EL (cell line): ENCODE measurements at regions not wholly inside any gene's neighbourhood (a gene's known extent, or its start where the extent isn't known, plus 50 kb on each side); places are given as distances from the start of the nearest gene placed in this dataset.
"Not testable (repeated sequence)": the region's sequence is repeated elsewhere in the genome, so short reads cannot be mapped to it uniquely, and the experiment has no call there.

Experiments
- DNase-seq: peaks from one replicate; pipeline ENCODE4 v3.0.0-alpha.2; 2016

DNA sequence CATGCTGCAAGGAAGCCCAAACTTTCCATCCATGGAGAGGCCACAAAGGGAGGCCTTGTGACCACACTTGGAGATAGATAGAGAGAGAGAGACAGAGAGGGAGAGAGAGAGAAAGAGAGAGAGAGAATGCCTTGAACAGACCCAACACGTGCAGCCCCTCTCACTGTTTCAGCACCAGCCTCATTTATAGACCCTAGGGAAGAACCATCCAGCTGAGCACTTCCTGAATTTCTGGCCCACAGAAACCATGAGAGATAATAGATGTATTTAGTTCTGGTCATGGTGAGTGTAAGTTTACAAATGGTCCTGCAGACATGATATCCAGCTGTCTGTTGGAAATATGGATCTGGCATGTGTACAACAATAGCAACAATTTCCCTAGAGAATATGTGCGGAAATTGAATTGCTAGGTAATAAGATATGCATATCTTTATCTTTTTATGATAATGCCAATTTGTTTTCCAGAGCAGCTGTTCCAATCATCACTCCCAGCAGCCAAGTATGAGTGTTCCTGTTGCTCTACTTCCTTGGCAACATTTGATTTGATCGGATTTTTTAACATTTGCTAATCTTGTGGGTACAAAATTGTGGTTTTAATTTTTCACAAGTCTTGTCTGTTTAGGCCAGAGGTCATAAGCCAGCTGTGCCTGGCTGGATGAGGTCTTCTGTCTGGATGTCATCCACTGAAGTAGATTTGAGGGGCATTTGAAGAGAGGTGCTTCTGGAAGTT lies 217.3 kb upstream of the IL12B start:
- DNase-seq: peak; percentile 16

DNA sequence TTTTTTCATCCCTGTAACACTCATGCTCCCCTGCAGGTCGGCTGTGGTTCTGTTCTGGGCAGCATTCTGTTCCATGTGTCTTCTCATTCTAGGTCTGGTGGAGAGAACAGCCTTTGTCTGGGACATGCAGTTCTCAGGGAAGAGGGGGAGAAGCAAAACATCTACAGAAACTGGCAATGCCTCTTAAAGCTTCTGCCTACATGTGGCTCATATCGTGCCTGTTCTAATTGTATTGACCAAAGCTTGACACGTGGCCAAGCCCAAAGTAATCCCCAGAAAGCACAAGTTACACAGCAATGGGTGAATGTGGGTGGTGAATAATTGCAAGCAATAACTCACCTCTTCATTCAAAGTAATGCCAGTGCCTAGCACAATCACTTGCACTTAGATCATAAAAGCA lies 218.2 kb upstream of the IL12B start:
- DNase-seq: no peak

DNA sequence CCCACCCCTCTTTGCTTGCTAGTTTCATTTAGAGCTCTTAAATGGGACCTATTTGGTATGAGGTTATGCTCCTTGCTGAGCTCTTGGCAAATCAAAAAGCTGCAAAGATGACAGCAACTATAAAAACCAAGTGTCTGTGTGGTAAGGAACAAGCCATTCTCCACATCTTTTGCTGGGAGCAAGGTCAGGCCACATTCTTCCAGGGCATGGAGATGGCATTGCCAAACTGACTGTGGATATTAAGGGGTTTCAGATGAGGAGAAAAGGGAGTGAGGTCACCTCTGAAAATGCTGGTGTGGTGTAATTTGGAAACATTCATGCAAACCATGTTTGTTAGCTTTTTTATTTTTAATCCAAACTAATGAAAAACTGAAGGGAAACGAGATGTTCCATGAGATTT lies 218.8 kb upstream of the IL12B start:
- no peak for DNase-seq

DNA sequence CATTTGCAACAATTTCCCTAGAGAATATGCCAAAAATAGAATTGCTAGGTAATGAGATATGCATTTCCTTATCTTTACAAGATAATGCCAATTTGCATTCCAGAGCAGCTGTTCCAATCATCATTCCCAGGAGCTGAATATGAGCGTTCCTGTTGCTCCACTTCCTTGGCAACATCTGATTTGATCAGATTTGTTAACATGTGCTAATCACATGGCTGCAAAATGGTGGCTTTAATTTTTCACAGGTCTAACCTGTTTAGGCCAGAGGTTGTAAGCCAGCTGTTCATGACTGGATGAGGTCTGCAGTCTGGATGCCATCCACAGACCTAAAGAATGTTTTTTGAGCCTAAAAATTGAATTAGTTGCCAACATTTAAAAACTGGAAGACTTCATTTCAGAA lies 220.7 kb upstream of the IL12B start:
- peak; percentile 9 for DNase-seq

DNA sequence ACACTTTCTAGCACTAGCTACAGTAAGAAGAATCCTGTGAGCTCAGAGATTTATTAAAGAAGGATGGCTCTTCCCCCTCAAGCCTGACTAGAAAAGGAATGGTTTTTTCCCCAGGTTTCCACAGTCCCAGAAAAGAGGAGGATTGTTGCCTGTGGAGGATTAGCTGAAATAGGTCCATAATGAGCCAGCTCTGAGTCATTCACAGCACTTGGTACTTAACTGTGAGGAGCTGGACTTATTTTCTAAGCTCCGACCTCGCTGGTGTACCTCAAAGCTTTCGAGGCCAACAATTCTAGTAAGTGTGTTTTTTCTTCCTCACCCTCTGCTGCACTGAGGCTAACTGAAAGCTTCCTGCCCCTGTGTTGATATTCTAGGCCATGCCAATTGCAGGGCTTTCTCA lies 222.5 kb upstream of the IL12B start:
- peak; percentile 45 for DNase-seq

DNA sequence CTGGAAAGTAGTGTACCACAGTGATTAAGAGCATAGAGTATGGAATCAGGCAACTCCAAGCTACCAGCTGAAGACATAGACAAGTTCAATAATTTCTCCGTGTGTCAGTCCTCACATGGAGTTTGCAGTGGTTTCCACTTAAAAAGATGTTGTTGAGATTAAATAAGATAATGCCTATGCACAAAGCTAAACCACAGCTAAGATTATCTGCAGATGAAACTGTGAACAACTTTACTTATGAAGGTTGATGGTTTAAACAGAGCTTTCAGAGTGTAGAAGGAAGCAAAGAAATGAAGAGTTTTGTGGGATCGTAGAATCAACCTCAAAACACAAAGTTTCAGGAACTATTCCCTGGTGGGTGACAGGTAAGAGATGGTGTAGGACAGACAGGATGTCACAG lies 223.5 kb upstream of the IL12B start:
- DNase-seq: no peak

DNA sequence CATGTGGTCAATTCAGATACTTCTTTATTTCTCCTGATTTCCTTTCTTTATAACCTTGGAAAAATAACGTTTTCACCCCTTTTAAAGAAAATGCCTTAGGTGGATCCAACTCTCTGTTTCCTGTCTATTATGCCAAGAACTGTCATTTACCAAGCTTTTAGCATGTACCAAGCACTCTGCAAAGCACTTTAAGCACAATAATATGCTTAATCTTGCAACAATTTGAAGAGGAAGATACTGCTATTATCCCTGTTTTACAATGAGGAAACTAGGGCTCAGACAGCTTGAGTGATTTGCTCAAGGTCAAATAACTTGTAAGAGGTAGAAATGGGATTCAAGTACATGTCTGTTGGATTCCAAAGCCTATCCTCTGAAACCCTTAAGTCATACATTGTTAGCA lies 224.8 kb upstream of the IL12B start:
- DNase-seq: no peak

DNA sequence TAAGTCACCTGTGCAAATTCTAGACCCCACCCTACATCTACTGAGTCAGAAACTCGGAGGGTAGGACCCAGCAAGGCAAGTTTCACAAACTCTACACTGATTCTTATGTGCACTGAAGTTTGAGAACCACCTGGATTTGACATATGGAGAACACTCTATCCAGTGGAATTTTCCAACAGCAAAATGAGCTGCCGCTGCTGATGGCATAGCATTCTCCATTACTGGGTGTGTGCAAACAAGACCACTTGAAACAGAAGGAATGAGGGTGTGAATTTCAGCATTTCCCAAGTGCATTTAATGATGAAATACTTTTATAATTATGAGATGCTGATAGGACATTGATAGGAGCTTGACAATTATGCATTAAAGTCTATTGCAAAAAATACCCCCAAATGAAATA lies 229.1 kb upstream of the IL12B start:
- DNase-seq: no peak

DNA sequence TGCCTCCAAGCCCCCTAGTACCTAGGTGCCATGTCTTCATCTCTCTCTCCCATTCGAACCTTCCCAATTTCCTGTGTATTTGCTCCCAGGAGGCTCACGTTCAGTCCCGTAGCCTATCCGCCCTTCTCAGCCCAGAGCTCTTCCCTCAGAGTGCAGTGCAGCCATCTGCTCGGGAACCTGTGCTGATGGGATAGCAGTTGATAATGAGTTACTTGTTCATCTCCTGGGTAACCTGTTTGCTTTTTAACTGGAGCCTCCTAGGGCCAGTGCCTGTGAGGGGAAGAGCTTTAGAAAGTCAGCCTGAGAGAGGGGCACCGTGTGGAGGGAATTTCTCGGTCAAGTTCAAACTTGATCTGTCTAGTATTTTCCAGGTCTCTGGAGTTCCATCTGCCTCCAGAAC lies 229.8 kb upstream of the IL12B start:
- DNase-seq: no peak

DNA sequence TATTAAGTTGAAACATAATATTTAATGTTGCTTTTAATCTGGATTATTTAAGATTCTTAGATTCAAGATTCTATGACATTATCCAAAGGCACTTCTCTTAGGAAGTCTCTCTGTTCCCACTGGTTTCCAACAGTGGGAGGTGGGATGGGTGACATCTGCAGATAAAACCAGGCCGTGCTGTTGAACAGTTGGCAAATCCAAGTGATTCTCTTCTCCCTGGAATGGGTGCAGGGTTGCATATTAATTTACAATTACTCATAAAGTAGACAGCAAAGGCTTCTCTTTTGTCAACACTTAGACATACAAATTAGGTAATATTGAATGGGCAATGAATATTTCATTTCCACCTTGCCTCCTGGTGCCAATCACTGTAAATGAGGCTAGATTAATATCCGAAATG lies 233.7 kb upstream of the IL12B start:
- no peak for DNase-seq

DNA sequence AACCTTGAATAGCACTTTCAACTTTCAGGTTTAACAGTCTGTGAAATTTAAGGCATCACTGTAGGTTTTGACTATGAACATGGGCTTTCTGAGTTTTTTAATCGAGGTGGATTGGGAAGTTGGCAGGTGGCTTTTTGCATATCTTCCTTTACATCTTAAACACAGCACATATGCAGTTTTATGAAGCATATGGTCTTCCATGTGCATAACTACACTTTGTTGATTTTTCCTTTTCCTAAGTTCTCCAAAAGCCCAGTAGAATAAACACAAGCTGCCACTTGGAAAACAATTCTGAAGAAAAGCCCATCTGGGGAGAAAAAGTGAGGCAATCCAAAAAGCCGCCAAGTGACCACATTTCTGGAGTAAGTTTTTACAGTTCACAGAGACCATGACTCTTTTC lies 236.5 kb upstream of the IL12B start:
- no peak for DNase-seq

DNA sequence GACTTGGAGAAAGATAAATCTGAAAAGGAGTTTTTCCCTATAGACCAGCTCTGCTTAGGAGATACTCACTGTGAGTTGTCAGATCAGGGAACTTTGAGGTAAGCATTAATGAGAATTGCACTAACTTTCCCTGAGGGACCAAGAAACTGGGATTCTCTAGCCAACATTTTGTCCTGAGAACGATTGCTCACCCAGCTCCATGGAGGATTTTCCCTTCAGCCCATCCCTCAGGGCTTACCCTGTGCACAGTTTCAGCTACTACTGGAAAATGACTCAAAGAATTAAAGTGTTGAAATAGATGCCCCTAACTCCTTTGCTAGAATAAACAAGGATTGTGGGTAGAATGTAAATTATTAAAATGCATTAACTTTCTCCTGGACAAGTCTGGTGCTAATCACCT lies 237.2 kb upstream of the IL12B start:
- DNase-seq: no peak

DNA sequence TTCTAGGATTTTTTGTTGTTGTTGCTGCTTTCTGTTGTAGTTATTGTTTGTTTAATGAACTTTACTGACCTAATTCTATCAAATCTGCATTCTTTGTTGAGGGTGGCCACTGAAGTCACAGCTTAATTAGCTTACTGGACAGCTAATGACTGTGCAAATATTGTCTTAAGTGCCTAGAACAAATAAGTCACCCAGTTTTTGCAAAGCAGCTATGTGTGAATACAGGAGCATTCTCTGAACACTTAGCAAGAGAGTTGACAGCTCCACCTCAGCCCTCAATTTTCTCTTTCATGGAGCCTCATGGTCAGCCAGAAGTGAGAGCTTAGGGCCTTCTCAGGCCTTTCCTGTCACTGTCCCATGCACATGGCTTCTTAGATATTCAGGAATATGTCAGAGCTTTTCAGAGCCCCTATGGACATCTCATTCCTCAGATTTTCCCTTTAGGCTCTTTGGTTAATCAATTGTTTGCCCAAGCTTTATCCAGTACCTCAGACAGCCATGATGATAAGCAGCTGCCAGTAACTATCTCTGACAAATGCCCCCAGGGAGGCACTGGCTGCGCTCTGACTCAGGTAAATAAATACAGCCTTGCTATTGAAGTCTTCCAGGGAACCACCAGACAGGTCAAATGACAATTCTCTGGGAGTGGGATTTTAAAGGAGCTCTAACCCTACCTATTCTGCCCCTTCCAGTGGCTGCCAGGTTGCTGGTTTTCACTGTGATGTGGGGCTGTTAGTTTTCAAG lies 241.4 kb upstream of the IL12B start:
- no peak for DNase-seq

DNA sequence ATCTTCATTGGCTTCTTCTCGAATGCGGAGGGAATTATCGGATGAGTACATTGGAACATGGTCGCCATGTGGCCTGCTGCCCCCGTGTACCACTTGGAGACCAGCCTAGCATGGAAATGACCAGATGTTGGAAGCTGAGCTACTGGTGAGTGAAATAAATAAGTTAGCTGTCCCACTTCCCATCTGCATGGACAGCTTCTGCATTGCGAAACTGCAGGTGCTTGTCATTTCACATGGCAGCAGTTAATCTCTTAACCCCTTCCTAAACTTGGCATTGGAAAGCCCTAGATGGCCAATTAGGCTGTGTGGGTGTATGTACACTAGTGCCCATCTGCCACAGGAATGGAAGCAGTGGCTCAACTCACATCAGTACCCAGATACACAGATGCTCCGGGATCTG lies 246.6 kb upstream of the IL12B start:
- no peak for DNase-seq

DNA sequence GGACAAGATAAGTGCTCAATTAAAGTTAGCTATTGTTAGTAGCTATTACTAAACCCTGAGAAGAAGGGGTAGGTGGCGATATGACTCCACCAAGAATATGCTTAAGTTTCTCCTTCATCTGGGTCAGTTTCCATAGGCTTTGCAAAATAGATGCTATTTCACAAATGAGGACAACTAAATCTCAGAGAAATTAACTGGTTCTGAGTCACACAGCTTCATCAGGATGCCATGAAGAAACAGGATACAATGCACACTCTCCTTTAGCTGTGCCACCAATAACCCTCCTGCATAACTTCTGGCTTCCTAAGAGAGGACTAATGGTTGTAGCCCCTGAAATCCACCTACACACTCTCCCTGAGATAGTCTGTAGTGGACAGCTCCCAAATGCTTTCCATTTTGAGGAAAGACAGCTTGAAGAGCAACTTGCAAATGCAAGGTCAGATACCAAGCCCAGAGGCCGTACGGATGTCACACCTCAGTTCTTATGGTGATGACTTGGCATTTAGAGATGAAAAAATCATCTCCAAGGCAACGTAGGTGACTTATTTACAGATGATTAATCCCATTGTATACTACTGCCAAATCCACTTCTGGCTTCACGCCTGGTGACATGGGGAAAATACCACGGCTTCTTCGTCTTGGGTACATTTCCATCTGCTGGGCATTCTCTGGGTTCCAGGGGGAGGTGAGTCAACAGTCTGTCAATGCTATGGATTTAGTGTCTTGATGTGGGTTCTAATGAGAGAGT lies 251.4 kb upstream of the IL12B start:
- peak; percentile 83 for DNase-seq

DNA sequence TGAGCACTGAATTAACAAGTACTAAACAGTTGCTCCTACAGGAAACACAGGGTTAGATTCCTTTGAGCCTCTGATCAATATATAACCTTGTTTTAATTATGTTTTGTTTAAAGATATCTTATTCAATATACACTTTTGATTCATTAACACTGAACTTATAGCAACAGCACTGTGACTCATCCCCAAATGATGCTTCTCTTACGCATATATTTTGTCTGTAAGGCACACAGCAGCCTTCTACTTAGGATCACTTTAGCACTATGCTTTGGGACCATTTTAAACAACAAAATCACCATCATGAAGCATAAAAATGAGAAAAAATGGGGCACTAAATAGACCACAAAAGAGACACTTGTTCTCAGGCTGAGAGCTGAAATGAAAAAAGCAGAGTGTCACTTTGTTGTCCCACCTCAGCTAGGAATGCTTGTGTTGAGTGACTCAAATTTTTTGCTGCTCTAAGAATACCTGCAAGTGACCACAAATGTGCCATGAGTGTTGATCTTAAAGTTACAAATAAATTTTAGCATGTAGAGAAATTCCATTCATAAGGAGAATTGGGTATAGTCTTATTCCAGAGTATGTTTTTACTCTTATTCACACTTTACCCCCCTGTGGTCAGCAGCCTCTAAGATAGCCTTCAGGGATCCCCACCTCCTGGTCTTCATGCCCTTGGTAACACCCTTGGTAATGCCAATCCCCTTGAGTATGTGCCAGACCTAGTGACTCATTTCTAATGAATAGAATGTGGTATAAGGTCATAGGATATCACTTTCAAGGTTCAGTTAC lies 252.7 kb upstream of the IL12B start:
- DNase-seq: peak; percentile 42

DNA sequence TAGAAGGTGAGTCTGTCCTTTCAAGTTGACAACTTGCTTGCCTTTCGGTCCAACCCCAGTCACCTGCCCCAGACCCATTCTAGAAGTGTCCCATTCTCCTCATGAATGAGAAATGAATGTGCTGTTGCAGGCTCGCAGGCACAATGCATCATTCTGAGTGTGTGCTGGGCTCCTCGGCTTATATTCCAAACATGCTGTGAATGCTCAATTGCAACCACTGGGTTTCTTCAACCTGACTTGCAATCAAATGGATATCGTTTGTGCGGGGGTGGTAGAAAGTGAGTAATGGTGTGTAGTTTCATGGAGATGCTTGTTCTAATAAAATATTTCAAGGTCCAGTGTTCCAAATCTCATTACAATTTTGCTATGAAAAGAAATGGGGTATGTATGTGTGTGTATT lies 256.6 kb upstream of the IL12B start:
- DNase-seq: no peak

DNA sequence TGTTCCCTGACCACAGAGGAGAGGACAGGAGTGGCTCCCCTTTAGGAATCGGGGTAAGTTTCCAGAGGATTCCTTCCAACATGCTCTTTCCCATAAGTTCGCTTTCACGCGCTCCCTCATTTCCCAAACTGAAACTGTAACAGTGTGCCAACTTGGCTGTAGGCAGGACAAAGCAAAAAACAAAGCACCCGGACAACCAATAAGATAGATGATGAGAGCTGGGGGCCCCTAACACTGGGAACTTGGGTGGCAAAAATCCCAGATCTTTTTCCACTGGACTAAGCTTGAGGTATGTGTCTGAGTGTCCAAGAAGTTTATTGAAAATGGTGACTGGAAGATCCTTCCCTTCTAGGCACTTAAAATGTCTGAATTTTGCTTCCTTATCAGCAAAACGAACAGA lies 258.7 kb upstream of the IL12B start:
- no peak for DNase-seq

DNA sequence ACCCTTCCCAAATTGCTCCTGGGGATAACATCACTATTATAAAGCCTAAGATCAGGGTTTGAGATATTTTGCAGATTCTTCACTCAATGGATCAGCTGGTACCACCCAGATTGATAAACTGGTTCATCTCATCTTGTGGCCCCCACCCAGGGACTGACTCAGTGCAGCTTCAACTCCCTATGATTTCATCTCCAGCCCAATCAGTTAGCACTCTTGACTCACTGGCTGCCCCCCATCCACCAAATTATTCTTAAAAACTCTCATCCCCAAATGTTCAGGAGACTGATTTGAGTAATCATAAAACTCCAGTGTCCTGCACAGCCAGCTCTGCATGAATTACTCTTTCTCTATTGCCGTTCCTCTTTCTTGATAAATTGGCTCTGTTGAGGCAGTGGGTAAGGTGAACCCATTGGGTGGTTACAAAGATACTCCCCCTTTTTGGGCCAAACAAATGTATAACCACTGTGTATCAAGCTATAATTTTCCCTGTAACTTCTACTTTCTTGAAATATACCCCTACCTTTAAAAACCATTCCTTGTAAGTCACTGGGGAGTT lies 263.3 kb upstream of the IL12B start:
- DNase-seq: no peak

DNA sequence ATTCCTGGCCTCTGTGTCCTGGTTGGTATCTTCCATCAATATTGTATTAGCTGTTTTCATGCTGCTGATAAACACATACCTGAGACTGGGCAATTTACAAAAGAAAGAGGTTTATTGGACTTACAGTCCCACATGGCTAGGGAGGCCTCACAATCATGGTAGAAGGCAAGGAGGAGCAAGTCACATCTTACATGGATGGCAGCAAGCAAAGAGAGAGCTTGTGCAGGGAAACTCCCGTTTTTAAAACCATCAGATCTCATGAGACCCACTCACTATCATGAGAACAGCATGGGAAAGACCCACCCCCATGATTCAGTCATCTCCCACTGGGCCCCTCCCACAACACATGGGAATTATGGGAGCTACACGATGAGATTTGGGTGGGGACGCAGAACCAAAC lies 265.3 kb upstream of the IL12B start:
- DNase-seq: not testable (repeated sequence)

DNA sequence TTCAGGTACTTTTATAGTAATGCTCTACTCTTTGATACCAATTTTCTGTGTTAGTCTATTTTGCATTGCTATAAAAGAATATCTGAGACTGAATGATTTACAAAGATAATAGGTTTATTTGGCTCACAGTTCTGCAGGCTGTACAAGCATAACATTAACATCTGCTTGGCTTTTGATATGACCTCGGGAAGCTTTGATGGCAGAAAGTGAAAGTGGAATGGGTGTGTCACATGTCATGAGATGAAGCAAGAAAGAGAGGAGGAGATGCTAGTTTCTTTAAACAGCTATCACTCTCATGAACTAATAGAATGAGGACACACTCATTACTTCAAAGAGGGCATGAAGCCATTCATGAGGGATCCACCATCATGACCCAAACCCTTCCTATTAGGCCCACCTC lies 270.9 kb upstream of the IL12B start:
- no peak for DNase-seq

DNA sequence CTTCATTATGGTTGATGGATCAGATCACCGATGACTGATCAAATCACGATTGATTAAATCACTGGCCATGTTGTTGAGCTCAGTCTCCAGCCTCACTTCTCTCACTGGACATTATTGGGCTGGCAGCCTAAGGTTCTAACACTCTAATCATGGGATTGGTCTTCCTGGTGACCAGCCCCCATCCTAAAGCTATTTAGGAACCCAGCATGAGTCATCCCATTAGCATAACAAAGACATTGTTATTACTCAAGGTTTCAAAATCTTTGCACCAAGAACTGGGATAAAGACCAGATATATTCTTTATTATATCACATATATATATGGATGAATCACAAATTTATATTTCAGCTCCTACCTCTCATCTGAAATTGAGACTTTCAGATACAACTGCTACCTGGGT lies 272.1 kb upstream of the IL12B start:
- no peak for DNase-seq

DNA sequence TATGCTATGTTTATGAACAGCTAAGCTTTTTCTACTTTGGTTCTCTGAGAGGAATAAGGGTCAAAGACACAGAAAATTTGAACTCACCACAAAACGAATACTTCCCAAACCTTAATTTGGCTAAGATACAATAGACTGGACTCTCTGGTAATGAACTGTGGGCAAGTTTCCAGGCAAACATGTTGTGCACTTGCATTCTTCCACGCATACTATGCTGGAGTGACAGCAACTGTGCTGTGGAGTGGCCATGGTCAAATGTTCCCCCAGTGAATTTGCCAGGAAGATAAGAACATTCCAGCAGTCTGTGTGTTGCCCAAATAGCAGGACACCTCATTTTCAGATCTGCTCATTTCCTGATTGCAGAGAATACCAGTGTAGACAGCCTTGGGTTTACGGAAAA lies 275.3 kb upstream of the IL12B start:
- DNase-seq: peak; percentile 48
